ENCODE measurements at regions not wholly inside any gene's neighbourhood (a gene's known extent, or its start where the extent isn't known, plus 50 kb on each side); places are given as distances from the start of the nearest gene placed in this dataset.

GRCh38 chr6:21741221-21742109 lies 147.9 kb downstream of the SOX4 start:
- no peak overlapping the region for H3T11ph ChIP-seq (ENCODE audit: low read length)
- no peak overlapping the region for H2AK5ac ChIP-seq (ENCODE audit: insufficient read length, low read length)
- H3K4ac ChIP-seq (ENCODE audit: low read depth, low read length), result no peak overlapping the region
- no peaks in the 10 kb centered on the region for H3K9me3 ChIP-seq (ENCODE audit: control insufficient read depth, low read depth, low read length)
- peaks cover 30% of the 10 kb centered on the region; the same call in 1 of the 2 replicates for H3K4me1 ChIP-seq (ENCODE audit: insufficient read depth, low read length)
- no peak overlapping the region for H4K8ac ChIP-seq (replicated peaks; ENCODE audit: insufficient read length, low read depth, low read length)
- WGBS (ENCODE audit: extremely low coverage, insufficient read length, low lambda C conversion rate), result no CpG with 5 or more reads among the region's 6 CpGs
- H3K79me1 ChIP-seq (ENCODE audit: insufficient read depth, low read depth, low read length, poor library complexity, severe bottlenecking), result peaks cover 3% of the 10 kb centered on the region
- no peak for TF ChIP-seq CTCF (conservative IDR thresholded peaks at IDR 0.05)
- peak overlapping the region; percentile 84 for H3K27ac ChIP-seq (ENCODE audit: insufficient read length, low read depth, low read length)
- H4K20me1 ChIP-seq (ENCODE audit: control insufficient read depth, insufficient read depth, insufficient read length), result no peaks in the 10 kb centered on the region
- H2BK5ac ChIP-seq (ENCODE audit: insufficient read length, low read length), result no peak overlapping the region
- Mint-ChIP-seq H3K9me3 (peaks cover 0 to 2% of the 10 kb centered on the region in 2 experiments; a peak in 1 of 5 replicates), H3K27me3 (ENCODE audit: low read depth) (no peaks in the 10 kb centered on the region), H3K27ac (peak overlapping the region; percentile 88 to 99 (median 97)), H3K36me3 (ENCODE audit: insufficient read depth in 1 of 3, low read depth in 3 of 3) (peaks cover 4 to 13% (median 7%) of the 10 kb centered on the region in 3 experiments; a peak in 5 of 7 replicates), H3K4me3 (peak overlapping the region; percentile 56 to 71), H3K4me1 (peaks cover 65 to 73% of the 10 kb centered on the region in 2 experiments)
- no peak overlapping the region for H3K23ac ChIP-seq (ENCODE audit: insufficient read length, low read depth, low read length)
- H3K4me2 ChIP-seq (ENCODE audit: insufficient read depth, insufficient read length, low read length), result peak overlapping the region; percentile 55
- H2BK12ac ChIP-seq (ENCODE audit: insufficient read length, low read depth, low read length), result no peak overlapping the region
- no peak overlapping the region for H4K5ac ChIP-seq (ENCODE audit: insufficient read length, low read depth, low read length)
- H3K18ac ChIP-seq (ENCODE audit: insufficient read length, low read depth, low read length), result no peak overlapping the region
- no peak overlapping the region for H2BK120ac ChIP-seq (ENCODE audit: low read depth, low read length, poor library complexity, severe bottlenecking)
- no peak for DNase-seq
- H3K14ac ChIP-seq (ENCODE audit: insufficient read depth, low read length), result no peak overlapping the region
- no peaks in the 10 kb centered on the region for H3K27me3 ChIP-seq (ENCODE audit: insufficient read depth, low read length)
- H3K9ac ChIP-seq (ENCODE audit: extremely low read depth, insufficient read length, low read length), result peak overlapping the region; percentile 20
- H3K23me2 ChIP-seq (ENCODE audit: insufficient read length, low read depth, low read length, poor library complexity, severe bottlenecking), result no peaks in the 10 kb centered on the region
- H4K91ac ChIP-seq (ENCODE audit: insufficient read length, low read depth, low read length), result no peak overlapping the region
- peaks cover 37% of the 10 kb centered on the region for H3K79me2 ChIP-seq (ENCODE audit: insufficient read depth, low read length)
- no peak overlapping the region for H3K56ac ChIP-seq (ENCODE audit: insufficient read length, low read depth, low read length)
- no peak overlapping the region for H2BK15ac ChIP-seq (ENCODE audit: low read depth, low read length)
- H2BK20ac ChIP-seq (ENCODE audit: low read depth, low read length, poor library complexity, severe bottlenecking), result no peak overlapping the region
- no peak overlapping the region for H2AFZ ChIP-seq (ENCODE audit: low read length)
